ENCODE measurements at regions not wholly inside any gene's neighbourhood (a gene's known extent, or its start where the extent isn't known, plus 50 kb on each side); places are given as distances from the start of the nearest gene placed in this dataset.

GRCh38 chr5:114634967-114635901 is 273.4 kb downstream of the KCNN2 start:
- TF ChIP-seq CTCF (IDR thresholded peaks at IDR 0.05 in 8 of 11, conservative IDR thresholded peaks at IDR 0.05 in 3 of 11): no peak
- no peak for TF ChIP-seq POLR2A (IDR thresholded peaks at IDR 0.05)
- TF ChIP-seq POLR2AphosphoS5 (IDR thresholded peaks at IDR 0.05): no peak
